A172 (cell line): ENCODE measurements at regions not wholly inside any gene's neighbourhood (a gene's known extent, or its start where the extent isn't known, plus 50 kb on each side); places are given as distances from the start of the nearest gene placed in this dataset.

ENCODE experiments used
- DNase-seq: peaks from one replicate; pipeline ENCODE4 v3.0.0-alpha.2; 2015; ENCODE audit warnings: low spot score

DNA sequence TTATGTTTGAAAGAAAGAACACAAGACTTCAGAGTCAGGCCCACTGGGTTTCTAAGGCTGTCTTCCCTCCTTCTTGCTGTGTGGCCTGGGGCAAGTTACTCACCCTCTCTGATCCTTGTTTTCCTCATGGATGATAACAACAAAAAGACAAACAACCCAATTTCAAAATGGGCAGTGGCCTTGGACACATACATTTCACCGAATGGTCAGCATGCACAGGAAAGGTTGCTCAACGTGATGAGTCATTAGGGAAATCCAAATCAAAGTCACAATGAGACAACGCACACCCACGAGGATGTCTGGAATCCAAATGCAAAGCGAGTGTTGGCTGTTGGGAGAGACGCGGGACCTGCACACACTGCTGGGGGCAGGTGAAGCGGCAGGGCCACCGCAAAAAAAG lies 50.8 kb upstream of the PPP2R2C start:
- peak; percentile 61 for DNase-seq

DNA sequence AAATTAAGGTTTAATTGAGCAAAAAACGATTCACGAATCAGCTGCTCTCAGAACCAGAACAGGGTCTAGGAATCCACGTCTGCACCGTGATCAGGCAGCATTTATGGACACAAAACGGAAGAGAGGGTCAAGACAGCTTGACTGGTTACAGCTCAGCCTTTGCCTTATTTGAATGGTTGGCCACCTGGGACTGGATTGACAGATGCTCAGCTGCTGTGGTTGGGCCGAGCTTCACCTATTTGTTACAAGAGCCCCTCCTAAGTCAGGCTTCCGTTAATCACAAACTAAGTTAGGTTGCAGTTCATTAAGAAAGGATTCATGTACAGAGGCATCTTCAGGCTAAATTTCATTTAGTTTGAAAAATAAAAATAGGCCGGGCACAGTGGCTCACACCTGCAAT lies 50.6 kb upstream of the MAN2B2 start:
- DNase-seq, result no peak
